Heart left ventricle (tissue), 16 donors: ENCODE measurements at regions not wholly inside any gene's neighbourhood (a gene's known extent, or its start where the extent isn't known, plus 50 kb on each side); places are given as distances from the start of the nearest gene placed in this dataset.

ENCODE experiments used
- ATAC-seq, 4 donors: fragments of 200-7000 bp; cut with Tn5 transposase; one replicate each; pipeline ENCODE4 v1.9.1; 2020 to 2022; ENCODE audit warnings: moderate library complexity in 4 of 4, mild to moderate bottlenecking in 3 of 4, moderate number of reproducible peaks in 1 of 4
- DNase-seq, 5 donors: peaks; one replicate each; pipeline ENCODE4 v3.0.0-alpha.2; 2020
- H3K27ac ChIP-seq, 12 donors: fragments of 200-600 bp; sonication (generic) in 4 of 12; one replicate each; pipeline versions ENCODE4 v1.5.0 to v1.8.0; 2016 to 2022; ENCODE audit warnings: mild to moderate bottlenecking in 2 of 12
- H3K27me3 ChIP-seq, 9 donors: fragments of 200-600 bp; sonication (generic) in 2 of 9; one replicate each; pipeline versions ENCODE4 v1.5.1 to v1.8.0; 2016 to 2022; ENCODE audit warnings: mild to moderate bottlenecking in 3 of 9
- H3K36me3 ChIP-seq, 9 donors: fragments of 200-600 bp; sonication (generic) in 2 of 9; one replicate each; pipeline versions ENCODE4 v1.5.0 to v1.8.0; 2018 to 2022; ENCODE audit warnings: mild to moderate bottlenecking in 2 of 9
- H3K4me1 ChIP-seq, 12 donors: fragments of 200-600 bp; sonication (generic) in 4 of 12; one replicate each; pipeline versions ENCODE4 v1.5.0 to v1.8.0; 2016 to 2022; ENCODE audit warnings: mild to moderate bottlenecking in 3 of 12
- H3K4me3 ChIP-seq, 12 donors: fragments of 200-600 bp; sonication (generic) in 4 of 12; one replicate each; pipeline versions ENCODE4 v1.5.0 to v1.8.0; 2017 to 2022; ENCODE audit warnings: mild to moderate bottlenecking in 9 of 12, moderate library complexity in 4 of 12
- H3K9me3 ChIP-seq, 12 donors: fragments of 200-600 bp; sonication (generic) in 4 of 12; one replicate each; pipeline versions ENCODE4 v1.5.0 to v1.8.0; 2016 to 2022; ENCODE audit warnings: mild to moderate bottlenecking in 1 of 12
- CTCF ChIP-seq, 12 donors: fragments of 200-600 bp; sonication (generic) in 4 of 12; IDR thresholded peaks; one replicate each; pipeline versions ENCODE4 v1.5.0 to v1.8.0; 2018 to 2022; ENCODE audit warnings: antibody characterized with exemption in 12 of 12, mild to moderate bottlenecking in 5 of 12
- POLR2A ChIP-seq, 2 donors: fragments of 450-650 bp; IDR thresholded peaks; one replicate each; pipeline ENCODE4 v1.6.1; 2017; ENCODE audit warnings: antibody characterized with exemption in 2 of 2, mild to moderate bottlenecking in 2 of 2, moderate library complexity in 2 of 2
- WGBS, 4 donors: extraction: QIAGEN DNeasy Blood & Tissue Kit in 2 of 4; methylation state at CpG; one replicate each; pipeline versions ENCODE4 v1.1.5 to v1.1.7; 2013 to 2018; 5-methylcytosine and 5-hydroxymethylcytosine counted together
- intact Hi-C, 10 donors: fragments of 100-400 bp; cut with DNase I; formaldehyde crosslinking; loops; one replicate each; pipeline versions ENCODE4 v1.11.1 to v1.14.2; 2022
- donor health status: ischemic (EF 13 %, LVEDD 7.1; RV severe dilation, severe dysfunction).
- donor health status: healthy with polysubstance abuse.
- donor health status: DM: no; HTN: yes; CAD: no.
- donor health status: DM: no; HTN: no; CAD: no.
- donor health status: ischemic (EF 25% LVEDD 6.9; RV normal size, moderate dysfunction).
- donor health status: ischemic (EF 25% LVEDD 5.7; RV mildly dilated, moderate dysfunction).
- donor health status: healthy.
- donor health status: DM: yes; HTN: yes; CAD: no.
- donor health status: ischemic (EF 35%, LVEDD 5.7; RV mildly dilated, moderate dysfunction).
- donor health status: nonischemic (EF 11% LVEDD 7.7; RV severe dilation, severe dysfunction).
- donor health status: DM: yes; HTN: yes; CAD: no.
- donor health status: PGD.
- donor health status: ischemic (EF 29% LVEDD 5.4; RV normal size, mild dysfunction).
- donor health status: nonischemic (EF 23%, LVEDD 6.1; RV moderate dilation, normal function).

- Histone ChIP-seq H3K27me3 (no peaks in the 10 kb centered on the region), H3K36me3 (no peaks in the 10 kb centered on the region), H3K4me3 (no peak overlapping the region), H3K27ac (no peak overlapping the region), H3K4me1 (no peaks in the 10 kb centered on the region), H3K9me3 (no peaks in the 10 kb centered on the region)
- intact Hi-C loops = no loop called here
- TF ChIP-seq POLR2A (IDR thresholded peaks at IDR 0.05) = no peak
- no peak for TF ChIP-seq CTCF (IDR thresholded peaks at IDR 0.05)
- DNase-seq = no peak
- ATAC-seq = no peak
- WGBS, 4 donors = 70 to 85% (median 81%) methylated on average over 2 of the region's 2 CpGs
These were observed 625.6 kb upstream of the PTBP2 start for GRCh38 chr1:96095849-96096612.

- TF ChIP-seq POLR2A (IDR thresholded peaks at IDR 0.05) (no peak), CTCF (IDR thresholded peaks at IDR 0.05) (no peak)
These were observed 624.8 kb upstream of the PTBP2 start for GRCh38 chr1:96096613-96097321.

GRCh38 chr1:96104506-96104905 is 617.1 kb upstream of the PTBP2 start:
- WGBS, 4 donors = 54 to 73% (median 67%) methylated on average over 1 of the region's 1 CpG
- Histone ChIP-seq H3K27ac (no peak overlapping the region), H3K9me3 (peaks cover 0 to 3% (median 0%) of the 10 kb centered on the region in 12 donors), H3K36me3 (no peaks in the 10 kb centered on the region), H3K4me3 (no peak overlapping the region), H3K4me1 (no peaks in the 10 kb centered on the region), H3K27me3 (peaks cover 0 to 4% (median 0%) of the 10 kb centered on the region in 9 donors)
- DNase-seq (no peak), ATAC-seq (no peak)
- TF ChIP-seq POLR2A (IDR thresholded peaks at IDR 0.05) = no peak
- no peak for TF ChIP-seq CTCF (IDR thresholded peaks at IDR 0.05)
- intact Hi-C loops = no loop called here

More at GRCh38 chr1:96096613-96097321, 624.8 kb upstream of the PTBP2 start:
- WGBS, 4 donors = 81 to 86% (median 83%) methylated on average over 5 of the region's 5 CpGs
- ATAC-seq (no peak), DNase-seq (no peak)
- Histone ChIP-seq H3K27ac (no peak overlapping the region), H3K36me3 (no peaks in the 10 kb centered on the region), H3K27me3 (no peaks in the 10 kb centered on the region), H3K4me3 (no peak overlapping the region), H3K9me3 (no peaks in the 10 kb centered on the region), H3K4me1 (no peaks in the 10 kb centered on the region)
- intact Hi-C loops = no loop called here

GRCh38 chr1:96104906-96105305 is 616.7 kb upstream of the PTBP2 start:
- Histone ChIP-seq H3K4me3 (no peak overlapping the region), H3K27me3 (peaks cover 0 to 4% (median 0%) of the 10 kb centered on the region in 9 donors), H3K27ac (no peak overlapping the region), H3K4me1 (no peaks in the 10 kb centered on the region), H3K36me3 (no peaks in the 10 kb centered on the region), H3K9me3 (peaks cover 0 to 3% (median 0%) of the 10 kb centered on the region in 12 donors)
- intact Hi-C loops = no loop called here
- DNase-seq (no peak), ATAC-seq (no peak)
- WGBS, 4 donors = 52 to 59% (median 54%) methylated on average over 3 of the region's 3 CpGs
- no peak for TF ChIP-seq CTCF (IDR thresholded peaks at IDR 0.05)
- no peak for TF ChIP-seq POLR2A (IDR thresholded peaks at IDR 0.05)
